HG02970 (cell line): ENCODE measurements at regions not wholly inside any gene's neighbourhood (a gene's known extent, or its start where the extent isn't known, plus 50 kb on each side); places are given as distances from the start of the nearest gene placed in this dataset.

Experiments used
- ATAC-seq: cut with Tn5 transposase; IDR thresholded peaks from one replicate; pipeline ENCODE4 v1.9.1; 2021; ENCODE audit warnings: mild to moderate bottlenecking, moderate library complexity, moderate number of reproducible peaks; ENCODE audit not compliant: unreplicated experiment, low FRiP score

DNA sequence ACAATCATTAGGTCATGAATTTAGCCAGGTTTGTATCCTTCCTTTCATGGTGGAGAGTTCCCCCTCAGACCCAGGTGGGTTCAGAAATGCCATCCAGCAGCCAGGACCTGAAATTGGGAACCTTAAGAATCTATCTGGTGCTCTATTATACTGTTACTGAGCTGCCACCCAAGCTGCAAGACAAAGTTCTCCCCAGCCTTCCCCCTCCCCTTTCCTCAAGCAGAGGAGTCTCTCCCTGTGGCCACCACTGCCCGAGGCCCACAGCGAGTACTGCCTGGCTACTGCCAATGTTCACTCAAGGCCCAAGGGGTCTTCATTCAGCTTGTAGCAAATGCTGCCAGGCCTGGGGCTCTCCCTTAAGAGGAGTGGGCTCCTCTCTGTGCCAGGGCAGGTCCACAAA, 133.8 kb downstream of the TMEM38B start:
- no peak for ATAC-seq

DNA sequence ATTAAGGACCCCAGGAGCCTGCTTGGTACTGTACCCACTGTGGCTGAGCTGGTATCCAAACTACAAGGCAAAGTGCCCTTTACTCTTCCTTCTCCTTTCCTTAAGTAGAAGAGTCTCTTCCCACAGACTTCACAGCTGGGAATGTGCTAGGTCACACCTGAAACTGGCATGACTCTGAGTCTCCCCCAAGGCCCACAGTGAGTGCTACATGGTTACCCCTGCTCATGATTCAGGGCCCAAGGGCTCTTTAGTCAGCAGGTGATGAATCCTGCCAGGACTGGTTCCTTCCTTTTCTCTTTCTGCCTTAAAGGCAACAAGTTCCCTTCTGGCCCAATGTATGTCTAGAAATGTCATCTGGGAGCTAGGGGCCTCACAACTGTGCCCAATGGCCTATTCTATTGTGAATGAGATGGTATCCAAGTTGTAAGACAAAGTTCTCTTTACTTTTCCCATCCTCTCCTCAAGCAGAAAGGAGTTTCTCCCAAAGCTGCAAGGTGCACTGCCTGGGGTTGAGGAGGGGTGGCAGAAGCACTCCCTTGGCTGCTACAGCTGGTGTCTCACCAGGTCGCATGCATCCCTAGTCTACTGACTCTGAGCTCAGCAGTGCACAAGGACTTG, 134.4 kb downstream of the TMEM38B start:
- no peak for ATAC-seq

DNA sequence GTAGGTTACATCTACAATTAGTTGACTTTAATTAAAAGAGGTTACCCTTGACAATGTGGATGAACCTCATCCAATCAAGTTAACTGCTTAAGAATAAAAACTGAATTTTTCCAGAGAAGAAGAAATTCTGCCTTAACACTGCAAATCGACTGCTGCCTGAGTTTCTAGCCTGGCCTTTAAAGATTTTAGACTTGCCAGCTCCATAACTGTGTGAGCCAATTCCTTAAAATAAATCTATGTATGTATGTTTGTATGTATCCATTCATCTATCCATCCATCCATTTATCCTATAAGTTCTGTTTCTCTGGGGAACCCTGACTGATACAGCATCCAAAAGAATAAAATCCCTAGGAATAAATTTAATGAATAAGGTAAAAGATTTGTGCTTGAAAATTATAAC, 136.1 kb downstream of the TMEM38B start:
- no peak for ATAC-seq

DNA sequence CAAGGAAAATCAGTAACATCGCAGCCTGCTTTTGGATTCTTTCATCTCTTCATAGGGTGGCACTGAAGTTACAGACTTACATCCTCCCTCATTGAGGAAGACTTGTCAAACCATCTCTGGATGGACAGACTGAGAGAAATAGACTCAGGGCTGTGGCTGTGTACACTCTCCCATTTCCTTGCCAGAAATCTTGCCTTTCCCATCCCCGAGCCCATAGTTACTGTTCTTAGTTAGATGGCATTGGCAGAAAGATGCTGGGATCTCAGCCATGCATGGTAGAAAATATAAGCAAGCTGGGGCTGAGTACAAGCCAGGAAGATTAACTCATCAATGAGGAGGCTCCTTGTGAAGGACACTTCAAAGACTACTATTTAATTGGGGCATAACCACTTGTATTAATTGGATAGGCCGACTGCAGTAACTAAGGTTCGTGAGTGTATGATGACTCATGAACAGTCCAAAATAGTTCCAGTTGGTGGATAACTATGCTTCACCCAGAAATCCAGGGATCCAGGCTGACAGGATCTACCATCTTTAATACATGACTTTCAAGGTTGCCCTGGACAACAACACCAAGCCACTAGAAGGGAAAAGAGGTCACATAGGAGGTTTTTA, 137.9 kb downstream of the TMEM38B start:
- ATAC-seq: no peak

DNA sequence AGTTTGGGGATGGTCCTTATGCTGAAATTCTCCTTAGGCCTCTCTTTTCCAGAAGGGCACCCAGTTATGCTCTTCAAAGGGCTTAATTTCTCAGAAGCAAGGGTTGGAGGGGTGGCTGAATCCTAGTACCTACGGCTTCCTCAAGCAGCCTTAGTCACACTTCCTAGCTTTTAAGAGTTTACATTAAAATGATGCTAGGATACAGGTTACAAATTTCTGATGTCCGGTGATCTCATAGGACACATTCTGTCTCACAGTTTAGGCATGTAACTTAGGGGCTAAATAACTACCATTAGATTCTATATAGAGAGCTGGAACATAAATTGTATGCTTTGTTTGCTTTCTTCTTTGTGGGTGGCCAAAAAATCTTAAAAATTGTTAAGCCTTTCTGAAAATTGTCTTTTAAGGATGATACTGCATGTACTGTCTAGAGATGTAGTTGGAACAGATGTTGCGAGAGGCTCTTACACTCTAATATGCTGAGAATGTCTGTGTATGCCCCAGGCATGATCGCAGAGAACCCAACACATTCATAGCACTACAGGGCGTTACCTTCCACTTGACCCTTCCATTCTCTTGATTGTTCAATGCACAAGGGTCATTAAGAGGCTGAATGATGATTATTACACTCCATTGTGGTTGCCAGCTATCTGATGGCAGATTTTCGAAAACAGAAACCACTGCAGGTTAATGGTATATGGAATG, 139.1 kb downstream of the TMEM38B start:
- ATAC-seq: no peak

DNA sequence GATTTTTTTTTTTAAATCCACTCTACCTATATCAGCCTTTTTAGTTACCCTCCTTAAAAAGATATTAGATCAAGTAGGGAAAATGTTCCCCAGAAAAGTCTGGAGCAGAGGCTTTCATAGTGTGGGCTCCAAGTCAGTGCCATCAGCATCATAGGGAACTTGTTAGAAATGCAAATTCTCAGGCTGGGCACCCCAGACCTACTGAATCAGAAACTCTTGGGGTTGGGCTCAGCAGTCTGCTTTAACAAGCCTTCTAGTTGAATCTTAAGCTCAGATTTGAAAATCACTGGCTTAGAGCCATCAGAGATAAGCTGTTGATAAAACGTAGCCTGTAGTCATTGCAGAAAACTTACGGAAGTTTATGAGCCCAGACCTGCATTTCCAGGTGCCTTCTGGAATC, 140.1 kb downstream of the TMEM38B start:
- no peak for ATAC-seq

DNA sequence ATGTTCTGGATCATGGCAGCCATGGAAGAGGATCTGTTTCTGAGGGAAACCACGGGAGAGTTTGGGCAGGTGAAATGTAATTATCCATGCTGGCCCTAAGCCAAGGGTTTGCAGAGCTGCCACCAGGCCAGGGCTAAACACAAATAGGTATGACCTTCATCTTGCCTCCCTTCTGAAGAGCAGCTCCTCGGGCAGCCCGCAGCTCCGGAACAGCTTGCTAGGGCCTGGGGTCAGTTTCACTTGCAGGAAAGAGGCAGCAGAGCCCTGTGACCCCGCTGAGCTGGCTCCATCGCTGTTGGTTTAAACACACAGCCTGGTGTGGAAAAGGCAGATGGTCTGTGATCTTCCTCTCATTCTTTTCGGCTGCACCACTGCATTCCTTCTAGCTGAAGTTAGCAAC, 141.4 kb downstream of the TMEM38B start:
- no peak for ATAC-seq

DNA sequence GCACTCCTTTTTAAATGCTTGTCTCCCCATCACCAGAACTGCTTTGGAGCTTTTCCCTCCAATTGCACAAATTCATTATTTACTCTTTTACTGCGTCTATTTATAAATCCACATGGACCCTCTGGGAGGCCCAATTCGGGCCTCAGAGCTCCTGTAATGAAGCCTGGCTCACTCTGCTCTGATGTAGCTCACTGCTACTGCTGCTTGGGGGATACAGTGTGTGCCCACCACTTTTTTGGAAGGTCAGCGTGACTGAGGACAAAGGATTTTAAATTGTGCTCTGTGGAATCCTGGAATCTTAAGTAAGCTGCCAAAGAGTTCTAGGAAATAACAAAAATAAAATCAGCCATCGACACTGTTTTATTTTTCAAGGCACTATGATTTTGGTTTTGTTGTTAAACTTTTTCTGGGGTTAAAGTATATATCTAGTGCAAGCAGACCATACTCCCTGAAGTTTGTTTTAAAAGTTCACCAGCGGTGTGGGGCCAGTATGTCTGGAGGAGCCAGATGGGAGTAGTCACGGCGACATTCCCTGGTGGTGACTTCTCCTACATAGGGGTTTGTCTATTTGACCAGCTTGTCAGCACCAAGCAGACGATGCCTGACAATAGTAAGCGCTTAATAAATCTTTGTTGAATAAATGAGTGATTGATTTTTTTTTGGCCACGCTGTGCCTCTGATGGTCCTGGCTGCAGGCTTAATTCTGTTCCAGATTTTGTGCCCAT, 142.8 kb downstream of the TMEM38B start:
- ATAC-seq: no peak

DNA sequence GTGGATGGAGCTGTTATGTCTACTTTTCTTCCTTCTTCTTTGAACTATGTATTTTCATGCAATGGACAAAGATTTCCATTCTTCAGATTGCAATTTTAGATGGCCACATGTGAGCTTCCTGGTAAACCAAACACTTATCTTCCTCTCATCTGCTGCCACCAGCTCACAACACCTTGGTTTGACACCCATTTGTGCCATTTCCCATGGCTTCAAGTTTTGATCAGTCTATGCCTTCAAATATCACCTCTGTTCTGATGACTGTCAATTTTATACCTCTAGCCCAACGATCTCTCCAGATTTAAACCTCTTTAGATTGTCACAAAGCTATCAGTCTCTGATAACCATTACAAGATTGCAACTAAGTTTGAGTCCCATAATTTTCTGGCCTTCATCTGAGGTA, 147.2 kb downstream of the TMEM38B start:
- no peak for ATAC-seq

DNA sequence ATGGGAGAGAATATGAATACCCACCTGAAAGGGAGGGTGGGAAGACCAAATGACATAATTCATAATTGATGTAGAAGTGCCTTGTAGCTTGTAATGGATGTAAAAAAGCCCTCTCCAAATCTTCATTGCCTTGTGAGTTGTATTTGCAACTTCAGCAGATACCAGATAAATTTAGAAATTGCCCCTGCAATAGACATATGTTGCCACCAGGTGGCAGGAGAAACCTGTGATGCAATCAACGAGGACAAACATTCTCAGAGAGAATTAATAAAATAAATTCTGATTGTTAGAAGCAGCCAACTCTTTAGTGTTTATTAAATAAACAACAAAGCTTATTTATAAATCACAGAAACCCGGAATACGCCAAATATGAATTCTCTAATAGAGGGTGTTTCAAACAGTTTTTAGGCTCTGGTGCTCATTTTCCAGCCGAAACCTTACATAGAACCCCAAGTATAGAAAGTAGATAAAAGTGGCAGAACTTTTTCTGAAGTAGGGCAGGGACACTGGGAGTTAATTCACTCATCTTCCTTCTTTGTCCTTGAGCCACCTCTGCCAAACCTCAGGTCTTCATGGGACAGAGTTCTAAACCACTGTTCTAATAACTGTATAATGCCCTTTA, 147.8 kb downstream of the TMEM38B start:
- ATAC-seq: no peak

DNA sequence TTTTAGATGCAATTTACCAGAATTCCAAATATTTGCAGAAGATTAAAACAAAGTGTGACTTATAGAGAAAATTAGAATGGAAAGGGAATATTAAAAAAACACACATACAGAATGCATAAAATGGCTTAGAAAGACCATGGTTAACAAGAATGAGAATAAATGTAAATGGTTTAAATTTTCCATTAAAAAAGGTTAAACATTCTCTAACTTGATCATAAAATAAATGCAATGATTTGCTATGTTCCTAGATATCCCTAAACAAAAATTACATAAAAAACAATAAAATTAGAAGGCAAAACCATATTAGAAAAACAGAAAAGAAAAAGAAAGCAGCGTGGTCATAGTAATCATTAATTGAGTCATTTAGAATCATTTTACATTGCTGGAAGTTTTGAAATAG, 152.5 kb downstream of the TMEM38B start:
- no peak for ATAC-seq

DNA sequence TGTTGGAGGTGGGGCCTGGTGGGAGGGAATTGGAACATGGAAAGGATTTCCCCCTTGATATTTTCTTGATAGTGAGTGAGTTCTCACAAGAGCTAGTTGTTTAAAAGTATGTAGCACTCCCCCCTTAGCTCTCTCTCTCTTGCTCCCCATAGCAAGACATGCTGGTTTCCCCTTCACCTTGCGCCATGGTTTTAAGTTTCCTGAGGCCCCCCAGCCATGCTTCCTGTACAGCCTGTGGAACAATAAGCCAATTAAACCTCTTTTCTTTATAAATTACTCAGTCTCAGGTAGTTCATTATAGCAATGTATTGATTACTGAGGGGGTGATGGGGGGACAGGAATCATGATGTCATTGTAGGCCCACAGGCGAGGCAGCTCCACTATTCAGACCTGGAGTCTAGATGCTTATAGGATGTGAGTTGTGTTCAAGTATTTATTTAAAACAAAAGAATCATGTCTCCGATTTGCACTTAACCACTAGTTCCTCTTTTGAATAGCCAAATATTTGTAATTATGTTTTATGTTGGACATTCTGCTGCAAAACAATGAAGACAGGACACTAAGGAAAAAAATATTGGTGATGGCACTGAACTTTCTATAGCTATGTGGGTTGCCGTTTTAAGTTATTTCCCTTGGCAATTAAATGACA, 156.6 kb downstream of the TMEM38B start:
- no peak for ATAC-seq

DNA sequence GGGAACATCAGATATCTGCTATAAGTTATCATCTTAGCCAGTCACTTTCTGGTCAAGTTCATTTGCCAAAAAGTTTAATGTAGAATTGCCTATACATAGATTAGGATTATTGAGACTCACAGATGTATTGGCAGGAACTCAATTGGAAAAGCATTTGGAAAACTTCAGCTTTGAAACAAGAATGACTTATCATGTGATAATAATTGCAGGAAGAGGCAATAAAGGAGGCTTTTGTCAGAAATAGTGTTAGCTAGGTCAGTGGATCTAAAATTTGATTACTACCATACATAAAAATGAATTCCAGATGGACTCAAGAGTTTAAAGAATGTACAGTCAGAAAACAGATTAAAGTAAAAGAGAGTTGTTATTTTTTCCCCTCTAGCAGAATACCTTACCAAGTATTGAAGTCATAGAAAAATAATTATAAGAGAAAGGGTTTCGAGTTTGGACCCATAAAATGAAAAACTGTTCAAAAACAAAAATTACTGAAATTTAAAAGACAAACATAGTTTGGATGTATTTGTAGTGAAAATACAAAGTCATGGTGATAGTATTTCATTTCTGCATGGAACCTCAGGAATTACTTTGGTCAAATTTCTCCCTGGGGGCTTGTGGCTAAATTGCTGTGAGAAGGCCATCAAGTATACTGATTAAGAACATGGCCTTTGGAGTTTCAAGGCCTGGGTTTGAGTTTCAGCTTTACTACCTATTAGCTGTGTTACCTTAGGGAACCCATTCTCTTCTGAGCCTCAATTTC, 159.9 kb downstream of the TMEM38B start:
- ATAC-seq: no peak

DNA sequence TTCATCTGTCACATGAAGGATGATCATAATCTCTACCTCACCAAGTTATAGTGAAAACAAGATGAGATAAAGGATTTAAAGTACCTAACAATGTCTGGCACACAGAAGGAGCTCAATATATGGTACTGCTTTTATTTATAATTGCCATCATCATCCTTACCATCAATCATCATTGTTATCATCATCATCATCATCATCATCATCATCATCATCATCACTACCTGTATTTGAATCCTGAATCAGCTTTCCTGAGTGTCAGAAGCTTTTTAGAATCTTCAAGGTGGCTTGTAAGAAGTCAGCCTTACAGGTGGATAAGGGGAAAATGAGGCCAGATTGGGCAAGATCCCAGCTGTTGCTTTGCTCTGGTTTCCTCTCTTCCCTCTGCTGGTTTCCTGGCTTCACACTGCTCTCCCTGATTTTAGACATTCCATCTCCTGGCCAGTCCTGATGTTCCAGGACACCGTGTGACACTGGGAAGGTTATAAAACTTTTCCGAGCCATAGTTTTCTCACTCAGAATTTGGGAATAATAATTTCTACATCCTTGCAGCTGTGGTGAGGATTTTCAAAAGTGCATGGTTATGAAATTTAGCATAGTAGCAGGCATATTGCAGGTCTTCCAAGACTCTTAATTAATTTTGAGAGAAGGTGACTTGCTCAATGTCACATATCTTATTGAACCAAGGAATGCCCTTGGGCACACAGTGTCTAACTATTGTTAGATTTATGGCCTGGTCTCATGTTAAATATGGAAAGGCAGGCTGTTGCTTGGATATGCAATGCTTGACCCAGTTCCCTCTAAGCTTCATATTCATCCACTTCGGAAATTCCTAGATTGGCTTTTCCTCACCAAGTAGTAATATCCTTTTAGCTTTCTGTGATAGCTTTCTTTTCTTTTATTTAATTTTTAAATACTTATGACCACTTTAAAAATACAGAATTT, 160.7 kb downstream of the TMEM38B start:
- ATAC-seq: no peak

DNA sequence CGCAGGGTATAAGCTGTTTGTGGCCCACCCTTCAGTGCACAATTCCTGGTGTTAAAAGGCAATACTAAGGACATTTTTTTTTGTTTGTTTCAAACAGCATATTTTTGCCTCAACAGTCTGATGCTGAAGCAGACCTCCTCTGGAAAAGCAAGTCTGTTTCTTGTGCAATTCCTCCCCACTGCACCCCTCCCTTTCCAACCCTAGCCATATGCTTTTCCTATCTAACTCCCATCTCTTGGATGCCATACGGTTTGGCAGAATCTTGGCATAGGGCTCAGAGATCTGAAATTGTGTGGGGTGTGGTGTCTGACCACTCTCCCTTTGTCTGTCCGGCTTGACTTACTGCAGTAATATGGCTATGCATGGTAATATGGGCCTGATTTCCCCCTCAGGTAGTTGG, 161.6 kb downstream of the TMEM38B start:
- no peak for ATAC-seq

DNA sequence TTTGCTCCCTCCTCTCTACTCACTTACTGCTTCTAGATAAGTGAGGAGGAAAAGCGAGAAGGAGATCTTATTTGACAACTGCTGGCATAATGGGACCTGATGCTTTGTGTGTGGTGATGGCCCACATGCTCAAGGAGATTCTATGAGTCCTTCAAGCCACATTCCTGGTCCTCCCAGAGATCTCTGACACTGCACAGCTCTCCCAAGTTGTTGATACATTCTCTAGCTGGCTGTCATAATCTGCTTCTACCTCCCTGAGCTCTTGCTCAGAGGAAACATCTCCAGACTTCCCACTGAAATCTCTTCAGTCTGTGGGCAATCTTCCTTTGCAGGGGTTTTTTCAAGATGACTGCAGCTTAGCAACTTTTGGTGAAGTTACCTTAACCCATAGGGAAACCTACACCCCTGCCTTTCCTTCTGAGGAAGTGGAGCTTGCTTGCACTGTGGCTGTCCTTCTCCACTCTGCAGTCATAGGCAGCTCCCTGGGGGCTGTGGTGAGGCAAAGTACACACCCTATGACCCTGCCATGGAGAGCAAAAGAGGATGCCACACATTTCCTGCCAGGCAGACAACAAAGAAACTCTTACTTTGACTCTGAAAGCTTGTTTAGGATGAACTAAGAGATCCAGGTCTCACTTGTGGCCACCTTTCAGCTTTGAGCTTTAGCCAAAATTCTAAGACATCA, 163.8 kb downstream of the TMEM38B start:
- no peak for ATAC-seq

DNA sequence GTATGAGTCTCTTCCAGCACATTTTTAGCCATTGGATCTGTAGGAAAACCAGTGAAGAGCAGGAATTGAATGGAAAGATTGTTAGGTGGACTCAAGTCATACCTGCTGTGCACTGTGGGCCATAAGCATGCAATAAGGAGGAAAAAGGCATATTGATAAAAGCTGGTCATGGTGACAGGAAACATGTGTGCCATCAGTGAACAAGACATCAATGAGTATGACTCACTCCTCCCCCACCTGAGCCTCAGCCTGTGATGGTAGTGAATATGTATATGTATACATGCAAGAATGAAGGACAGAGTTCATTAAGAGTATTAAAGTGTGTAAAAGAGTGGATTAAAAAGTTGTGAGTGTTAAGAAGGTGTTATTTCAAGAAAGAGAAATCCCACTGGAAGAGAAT, 164.5 kb downstream of the TMEM38B start:
- no peak for ATAC-seq

DNA sequence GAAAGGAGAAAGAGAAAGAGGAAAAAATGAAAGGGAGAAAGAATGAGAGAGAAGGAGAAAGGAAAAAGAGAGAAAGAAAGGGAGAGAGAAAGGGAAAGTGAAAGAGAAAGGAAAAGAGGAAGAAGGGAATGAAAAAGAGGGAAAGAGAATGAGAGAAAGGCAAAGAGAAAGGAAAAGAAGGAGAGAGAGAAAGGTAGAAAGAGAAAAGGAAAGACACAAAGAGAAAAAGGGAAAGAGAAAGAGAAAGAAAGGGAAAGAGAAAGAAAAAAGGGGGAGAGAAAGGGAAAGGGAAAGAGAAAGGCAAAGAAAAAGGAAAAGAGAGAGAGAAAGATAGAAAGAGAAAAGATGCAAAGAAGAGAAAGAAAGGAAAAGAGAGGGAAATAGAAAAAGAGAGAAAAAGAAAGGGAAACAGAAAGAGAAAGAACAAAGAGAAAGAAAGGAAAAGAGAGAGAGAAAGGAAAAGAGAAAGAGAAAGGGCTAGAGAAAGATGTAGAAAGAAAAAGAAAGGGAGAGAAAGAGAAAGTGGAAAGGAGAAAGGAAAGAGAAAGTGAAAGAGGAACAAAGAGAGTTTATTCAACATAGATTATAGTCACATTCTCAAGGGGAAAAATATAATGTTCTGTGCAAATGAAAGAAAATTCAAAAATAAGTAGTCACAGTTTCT, 165.2 kb downstream of the TMEM38B start:
- no peak for ATAC-seq
